HL-60 (cell line): ENCODE measurements at regions not wholly inside any gene's neighbourhood (a gene's known extent, or its start where the extent isn't known, plus 50 kb on each side); places are given as distances from the start of the nearest gene placed in this dataset.

ENCODE experiments used
- CTCF ChIP-seq: IDR thresholded peaks from one replicate; pipeline ENCODE4 v1.5.1; 2011; ENCODE audit warnings: low read length, control low read depth, inconsistent platforms; ENCODE audit not compliant: insufficient read depth
- GABPA ChIP-seq: IDR thresholded peaks from 2 replicates; pipeline ENCODE4 v1.6.1; 2012; ENCODE audit warnings: low read depth
- POLR2AphosphoS5 ChIP-seq: IDR thresholded peaks from 2 replicates; pipeline ENCODE4 v1.6.1; 2012; ENCODE audit warnings: low read depth
- SPI1 ChIP-seq: IDR thresholded peaks from 2 replicates; pipeline ENCODE4 v1.6.1; 2012; ENCODE audit warnings: low read depth, mild to moderate bottlenecking, borderline replicate concordance
- TF ChIP-seq, protein P1 (sequence below): IDR thresholded peaks from 2 replicates; pipeline ENCODE4 v1.6.1; 2012; ENCODE audit warnings: low read depth; ENCODE audit not compliant: insufficient replicate concordance

DNA sequence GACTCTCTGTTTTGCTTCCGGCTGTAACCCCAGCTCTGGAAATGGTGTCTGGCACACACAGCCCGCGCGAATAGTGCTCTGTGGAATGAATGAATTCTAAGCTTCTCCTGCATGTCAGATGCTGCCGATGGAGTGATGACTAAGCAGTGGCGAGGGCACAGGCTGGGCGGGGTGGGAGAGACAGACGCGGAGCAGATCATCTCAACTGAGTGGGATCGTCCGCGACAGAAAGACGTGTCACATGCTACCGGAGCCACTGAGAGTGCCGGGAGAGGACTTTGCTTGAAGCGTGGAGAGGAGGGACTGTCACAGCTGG is 334.5 kb downstream of the CTTN start:
- TF ChIP-seq CTCF (no peak), SPI1 (no peak), POLR2AphosphoS5 (no peak), GABPA (no peak)
- TF ChIP-seq, protein P1, sequence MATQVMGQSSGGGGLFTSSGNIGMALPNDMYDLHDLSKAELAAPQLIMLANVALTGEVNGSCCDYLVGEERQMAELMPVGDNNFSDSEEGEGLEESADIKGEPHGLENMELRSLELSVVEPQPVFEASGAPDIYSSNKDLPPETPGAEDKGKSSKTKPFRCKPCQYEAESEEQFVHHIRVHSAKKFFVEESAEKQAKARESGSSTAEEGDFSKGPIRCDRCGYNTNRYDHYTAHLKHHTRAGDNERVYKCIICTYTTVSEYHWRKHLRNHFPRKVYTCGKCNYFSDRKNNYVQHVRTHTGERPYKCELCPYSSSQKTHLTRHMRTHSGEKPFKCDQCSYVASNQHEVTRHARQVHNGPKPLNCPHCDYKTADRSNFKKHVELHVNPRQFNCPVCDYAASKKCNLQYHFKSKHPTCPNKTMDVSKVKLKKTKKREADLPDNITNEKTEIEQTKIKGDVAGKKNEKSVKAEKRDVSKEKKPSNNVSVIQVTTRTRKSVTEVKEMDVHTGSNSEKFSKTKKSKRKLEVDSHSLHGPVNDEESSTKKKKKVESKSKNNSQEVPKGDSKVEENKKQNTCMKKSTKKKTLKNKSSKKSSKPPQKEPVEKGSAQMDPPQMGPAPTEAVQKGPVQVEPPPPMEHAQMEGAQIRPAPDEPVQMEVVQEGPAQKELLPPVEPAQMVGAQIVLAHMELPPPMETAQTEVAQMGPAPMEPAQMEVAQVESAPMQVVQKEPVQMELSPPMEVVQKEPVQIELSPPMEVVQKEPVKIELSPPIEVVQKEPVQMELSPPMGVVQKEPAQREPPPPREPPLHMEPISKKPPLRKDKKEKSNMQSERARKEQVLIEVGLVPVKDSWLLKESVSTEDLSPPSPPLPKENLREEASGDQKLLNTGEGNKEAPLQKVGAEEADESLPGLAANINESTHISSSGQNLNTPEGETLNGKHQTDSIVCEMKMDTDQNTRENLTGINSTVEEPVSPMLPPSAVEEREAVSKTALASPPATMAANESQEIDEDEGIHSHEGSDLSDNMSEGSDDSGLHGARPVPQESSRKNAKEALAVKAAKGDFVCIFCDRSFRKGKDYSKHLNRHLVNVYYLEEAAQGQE, result no peak
